ENCODE measurements at regions not wholly inside any gene's neighbourhood (a gene's known extent, or its start where the extent isn't known, plus 50 kb on each side); places are given as distances from the start of the nearest gene placed in this dataset.

DNA sequence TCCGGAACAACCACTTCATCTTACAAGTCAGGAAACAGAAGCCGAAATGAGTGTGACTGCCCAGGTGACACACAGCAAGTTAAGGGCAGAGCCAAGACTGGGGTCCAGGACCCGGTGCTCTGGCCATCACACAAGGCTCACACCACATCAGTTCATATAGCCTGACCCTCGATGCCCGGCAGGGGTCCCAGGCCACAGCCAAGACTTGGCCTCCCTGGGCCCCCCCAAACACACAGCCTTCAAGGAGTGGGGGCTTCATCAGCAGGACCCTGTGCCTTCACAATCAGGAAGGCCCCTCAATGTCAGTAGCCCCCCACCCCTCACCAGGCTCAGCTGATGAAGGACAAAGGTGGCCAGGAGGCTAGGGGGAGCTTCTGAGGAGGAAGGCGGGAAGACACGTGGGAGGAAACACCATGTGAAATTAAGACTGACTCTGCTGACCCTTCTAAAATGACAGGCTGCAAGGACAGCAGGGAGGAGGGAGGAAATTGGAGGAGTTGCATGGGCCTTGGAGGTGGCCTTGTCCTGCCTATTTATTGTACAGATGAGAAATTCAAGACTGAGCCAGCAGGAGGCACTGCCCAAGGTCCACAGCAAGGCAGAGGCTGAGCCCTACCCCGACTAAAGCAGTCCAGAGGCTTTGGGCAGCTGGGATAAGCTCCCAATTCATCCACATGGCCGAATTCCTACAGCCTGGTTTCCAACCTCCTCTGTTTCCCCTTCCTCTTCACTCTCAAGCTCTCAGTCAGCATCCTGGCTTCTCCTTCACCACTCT lies 216.1 kb upstream of the ZMIZ1 start:
- peak; percentile 15; the same call in 1 of the 2 replicates for TF ChIP-seq CTCF (IDR thresholded peaks at IDR 0.05; ENCODE audit: low read depth, low read length)
- H3K4me3 ChIP-seq (ENCODE audit: low read depth, low read length), result no peak overlapping the region

DNA sequence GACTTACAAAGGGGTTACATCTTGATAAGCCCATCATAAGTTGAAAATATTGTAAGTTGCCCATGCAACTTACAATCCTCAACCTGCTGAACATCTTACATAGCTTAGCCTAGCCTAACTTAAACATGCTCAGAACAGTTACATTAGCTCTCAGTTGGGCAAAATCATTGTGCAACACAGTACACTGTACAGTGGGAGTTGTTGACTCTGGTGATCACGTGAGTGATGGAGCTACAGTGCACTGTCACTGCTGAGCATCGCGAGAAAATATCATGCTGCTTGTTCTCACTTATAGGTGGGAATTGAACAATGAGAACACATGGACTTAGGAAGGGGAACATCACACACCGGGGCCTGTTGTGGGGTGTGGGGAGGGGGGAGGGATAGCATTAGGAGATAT lies 214.9 kb upstream of the ZMIZ1 start:
- TF ChIP-seq CTCF (IDR thresholded peaks at IDR 0.05; ENCODE audit: low read depth, low read length), result no peak
- no peak overlapping the region for H3K4me3 ChIP-seq (ENCODE audit: low read depth, low read length)

GRCh38 chr10:78856421-78856820 lies 212.3 kb upstream of the ZMIZ1 start:
- H3K4me3 ChIP-seq (ENCODE audit: low read depth, low read length), result no peak overlapping the region
- no peak for TF ChIP-seq CTCF (IDR thresholded peaks at IDR 0.05; ENCODE audit: low read depth, low read length)

DNA sequence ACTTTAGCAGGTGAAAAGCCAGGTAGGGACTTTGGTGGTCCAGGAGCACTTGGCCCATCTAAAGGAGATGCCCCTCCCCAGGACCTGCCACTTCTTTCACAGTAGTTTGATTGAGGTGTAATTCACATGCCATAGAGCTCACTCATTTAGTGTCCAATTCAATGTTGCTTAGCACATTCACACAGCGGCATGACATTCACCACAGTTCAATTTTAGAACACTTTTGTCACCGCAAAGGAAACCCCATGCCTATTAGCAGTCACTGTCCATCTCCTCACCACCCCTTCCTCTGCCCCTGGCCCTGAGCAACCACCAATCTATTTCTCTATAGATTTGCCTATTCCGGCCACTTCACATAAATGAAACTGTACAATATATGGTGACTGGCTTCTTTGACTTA lies 211.6 kb upstream of the ZMIZ1 start:
- no peak for TF ChIP-seq CTCF (IDR thresholded peaks at IDR 0.05; ENCODE audit: low read depth, low read length)
- H3K4me3 ChIP-seq (ENCODE audit: low read depth, low read length), result no peak overlapping the region

DNA sequence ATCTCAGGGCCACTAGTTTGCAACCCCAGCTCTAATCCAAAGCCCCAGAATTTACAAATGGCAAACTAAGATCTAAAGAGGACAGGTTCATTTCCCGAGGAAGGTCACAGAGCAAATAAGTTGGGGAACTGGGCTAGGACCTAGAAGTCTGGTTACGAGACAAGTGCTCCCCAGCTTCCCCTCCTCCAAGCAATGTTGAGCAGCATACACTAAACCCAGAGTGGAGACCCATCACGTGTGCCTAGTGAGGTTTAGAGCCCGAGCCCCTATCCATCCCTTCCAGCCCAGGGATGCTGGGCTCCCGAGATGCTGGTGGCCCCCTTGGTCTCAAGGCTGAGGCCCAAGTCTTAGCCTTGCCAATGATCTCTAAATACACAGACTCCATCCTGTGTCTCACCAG lies 209.5 kb upstream of the ZMIZ1 start:
- no peak overlapping the region for H3K4me3 ChIP-seq (ENCODE audit: low read depth, low read length)

GRCh38 chr10:78859769-78860168 lies 209.0 kb upstream of the ZMIZ1 start:
- no peak for TF ChIP-seq CTCF (IDR thresholded peaks at IDR 0.05; ENCODE audit: low read depth, low read length)

More for the DNA sequence above, 209.5 kb upstream of the ZMIZ1 start:
- TF ChIP-seq CTCF (IDR thresholded peaks at IDR 0.05; ENCODE audit: low read depth, low read length), result no peak

GRCh38 chr10:78860260-78860914 lies 208.4 kb upstream of the ZMIZ1 start:
- TF ChIP-seq CTCF (IDR thresholded peaks at IDR 0.05; ENCODE audit: low read depth, low read length), result no peak
- H3K4me3 ChIP-seq (ENCODE audit: low read depth, low read length), result no peak overlapping the region

More at GRCh38 chr10:78859769-78860168, 209.0 kb upstream of the ZMIZ1 start:
- H3K4me3 ChIP-seq (ENCODE audit: low read depth, low read length), result no peak overlapping the region
